ENCODE measurements at regions not wholly inside any gene's neighbourhood (a gene's known extent, or its start where the extent isn't known, plus 50 kb on each side); places are given as distances from the start of the nearest gene placed in this dataset.

GRCh38 chr12:60847281-60847680, 1251.5 kb downstream of the SLC16A7 start:
- no peak for TF ChIP-seq CTCF (IDR thresholded peaks at IDR 0.05; ENCODE audit: insufficient read depth, missing control alignments)
- DNase-seq (ENCODE audit: insufficient read length, low spot score) (no peak), FAIRE-seq (no peak)

- FAIRE-seq (no peak), DNase-seq (ENCODE audit: insufficient read length, low spot score) (no peak)
- no peak for TF ChIP-seq CTCF (IDR thresholded peaks at IDR 0.05; ENCODE audit: insufficient read depth, missing control alignments)
Observed at GRCh38 chr12:60849723-60850122, 1253.9 kb downstream of the SLC16A7 start.

GRCh38 chr12:60853407-60853806, 1257.6 kb downstream of the SLC16A7 start:
- DNase-seq (ENCODE audit: insufficient read length, low spot score) (no peak), FAIRE-seq (no peak)
- TF ChIP-seq CTCF (IDR thresholded peaks at IDR 0.05; ENCODE audit: insufficient read depth, missing control alignments) = no peak

- DNase-seq (ENCODE audit: insufficient read length, low spot score) (no peak), FAIRE-seq (no peak)
- TF ChIP-seq CTCF (IDR thresholded peaks at IDR 0.05; ENCODE audit: insufficient read depth, missing control alignments) = no peak
Observed at GRCh38 chr12:60863421-60863820, 1267.6 kb downstream of the SLC16A7 start.

GRCh38 chr12:60872219-60872618, 1276.4 kb downstream of the SLC16A7 start:
- FAIRE-seq (no peak), DNase-seq (ENCODE audit: insufficient read length, low spot score) (no peak)
- TF ChIP-seq CTCF (IDR thresholded peaks at IDR 0.05; ENCODE audit: insufficient read depth, missing control alignments) = no peak

GRCh38 chr12:60872850-60873713, 1277.3 kb downstream of the SLC16A7 start:
- DNase-seq (ENCODE audit: insufficient read length, low spot score) (no peak), FAIRE-seq (no peak)
- TF ChIP-seq CTCF (IDR thresholded peaks at IDR 0.05; ENCODE audit: insufficient read depth, missing control alignments) = no peak

- DNase-seq (ENCODE audit: insufficient read length, low spot score) (no peak), FAIRE-seq (no peak)
- no peak for TF ChIP-seq CTCF (IDR thresholded peaks at IDR 0.05; ENCODE audit: insufficient read depth, missing control alignments)
Observed at GRCh38 chr12:60874091-60874490, 1278.3 kb downstream of the SLC16A7 start.
